H9 (cell line): ENCODE measurements at regions not wholly inside any gene's neighbourhood (a gene's known extent, or its start where the extent isn't known, plus 50 kb on each side); places are given as distances from the start of the nearest gene placed in this dataset.

ENCODE experiments used
- DNase-seq: peaks from one replicate; pipeline ENCODE4 v3.0.0-alpha.2; 2017
- H2AFZ ChIP-seq: one replicate; pipeline ENCODE4 v1.6.1; 2013; ENCODE audit warnings: mild to moderate bottlenecking, low read length, control low read depth, moderate library complexity
- H2AK5ac ChIP-seq: 2 replicates; pipeline ENCODE4 v1.6.1; 2013; ENCODE audit warnings: low read length, control low read depth, mixed read lengths; ENCODE audit not compliant: insufficient read length
- H2BK120ac ChIP-seq: one replicate; pipeline ENCODE4 v1.6.1; 2013; ENCODE audit warnings: low read depth, mild to moderate bottlenecking, low read length, control low read depth, inconsistent platforms; ENCODE audit not compliant: poor library complexity, severe bottlenecking
- H2BK12ac ChIP-seq: 2 replicates; pipeline ENCODE4 v1.6.1; 2013; ENCODE audit warnings: low read length, control low read depth, mixed read lengths, low read depth; ENCODE audit not compliant: insufficient read length
- H2BK15ac ChIP-seq: 2 replicates; pipeline ENCODE4 v1.6.1; 2013; ENCODE audit warnings: low read depth, low read length, control low read depth
- H2BK20ac ChIP-seq: one replicate; pipeline ENCODE4 v1.6.1; 2013; ENCODE audit warnings: low read depth, mild to moderate bottlenecking, low read length, control low read depth, inconsistent platforms; ENCODE audit not compliant: poor library complexity, severe bottlenecking
- H2BK5ac ChIP-seq: 2 replicates; pipeline ENCODE4 v1.6.1; 2013; ENCODE audit warnings: low read length, control low read depth, mixed read lengths; ENCODE audit not compliant: insufficient read length
- H3K14ac ChIP-seq: 2 replicates; pipeline ENCODE4 v1.6.1; 2013; ENCODE audit warnings: low read length, control low read depth; ENCODE audit not compliant: insufficient read depth
- H3K18ac ChIP-seq: 2 replicates; pipeline ENCODE4 v1.6.1; 2013; ENCODE audit warnings: low read depth, mild to moderate bottlenecking, mixed read lengths, low read length, control low read depth; ENCODE audit not compliant: insufficient read length
- H3K23ac ChIP-seq: 2 replicates; pipeline ENCODE4 v1.6.1; 2013; ENCODE audit warnings: low read length, control low read depth, mixed read lengths, low read depth; ENCODE audit not compliant: insufficient read length
- H3K23me2 ChIP-seq: 2 replicates; pipeline ENCODE4 v1.6.1; 2013; ENCODE audit warnings: low read depth, mild to moderate bottlenecking, mixed read lengths, low read length, control low read depth; ENCODE audit not compliant: insufficient read length, poor library complexity, severe bottlenecking
- H3K27ac ChIP-seq: 2 replicates; pipeline ENCODE4 v1.5.1; 2013; ENCODE audit warnings: low read length, control low read depth, mixed read lengths, low read depth; ENCODE audit not compliant: insufficient read length
- H3K27me3 ChIP-seq: 2 replicates; pipeline ENCODE4 v1.6.1; 2013; ENCODE audit warnings: low read length, control low read depth, inconsistent platforms; ENCODE audit not compliant: insufficient read depth
- H3K4ac ChIP-seq: 2 replicates; pipeline ENCODE4 v1.6.1; 2013; ENCODE audit warnings: low read depth, mild to moderate bottlenecking, control low read depth, inconsistent platforms, low read length, moderate library complexity
- H3K4me1 ChIP-seq: 2 replicates; pipeline ENCODE4 v1.6.1; 2013; ENCODE audit warnings: low read length, control low read depth, inconsistent platforms; ENCODE audit not compliant: insufficient read depth
- H3K4me2 ChIP-seq: 2 replicates; pipeline ENCODE4 v1.6.1; 2013; ENCODE audit warnings: low read length, control low read depth, mixed read lengths; ENCODE audit not compliant: insufficient read length, insufficient read depth
- H3K56ac ChIP-seq: 2 replicates; pipeline ENCODE4 v1.6.1; 2013; ENCODE audit warnings: low read depth, mild to moderate bottlenecking, mixed read lengths, low read length, control low read depth; ENCODE audit not compliant: insufficient read length
- H3K79me1 ChIP-seq: 2 replicates; pipeline ENCODE4 v1.6.1; 2013; ENCODE audit warnings: low read depth, mild to moderate bottlenecking, moderate library complexity, low read length, control low read depth, inconsistent platforms; ENCODE audit not compliant: insufficient read depth, poor library complexity, severe bottlenecking
- H3K79me2 ChIP-seq: 2 replicates; pipeline ENCODE4 v1.6.1; 2013; ENCODE audit warnings: low read length, control low read depth, inconsistent platforms; ENCODE audit not compliant: insufficient read depth
- H3K9ac ChIP-seq: 2 replicates; pipeline ENCODE4 v1.6.1; 2013; ENCODE audit warnings: low read length, control low read depth, mixed read lengths; ENCODE audit not compliant: insufficient read length; ENCODE audit errors: extremely low read depth
- H3K9me3 ChIP-seq: one replicate; pipeline ENCODE4 v1.6.1; 2013; ENCODE audit warnings: low read depth, low read length, inconsistent platforms; ENCODE audit not compliant: control insufficient read depth
- H3T11ph ChIP-seq: one replicate; pipeline ENCODE4 v1.6.1; 2013; ENCODE audit warnings: mild to moderate bottlenecking, low read length, control low read depth, inconsistent platforms
- H4K20me1 ChIP-seq: one replicate; pipeline ENCODE4 v1.6.1; 2013; ENCODE audit not compliant: control insufficient read depth, insufficient read length, insufficient read depth
- H4K5ac ChIP-seq: 2 replicates; pipeline ENCODE4 v1.6.1; 2013; ENCODE audit warnings: low read depth, mild to moderate bottlenecking, mixed read lengths, low read length, control low read depth; ENCODE audit not compliant: insufficient read length
- H4K8ac ChIP-seq: replicated peaks from 2 replicates; pipeline ENCODE4 v1.6.1; 2013; ENCODE audit warnings: low read length, control low read depth, mixed read lengths, low read depth; ENCODE audit not compliant: insufficient read length
- H4K91ac ChIP-seq: 2 replicates; pipeline ENCODE4 v1.6.1; 2013; ENCODE audit warnings: low read depth, mild to moderate bottlenecking, moderate library complexity, mixed read lengths, low read length, control low read depth; ENCODE audit not compliant: insufficient read length
- H3K27ac Mint-ChIP-seq, 3 experiments: 2 replicates in 2 of 3; 3 replicates in 1 of 3; pipeline ENCODE4 v1.8.0; 2020 to 2021; ENCODE audit warnings: mixed read lengths in 3 of 3, mild to moderate bottlenecking in 1 of 3, moderate library complexity in 1 of 3
- H3K27me3 Mint-ChIP-seq: 2 replicates; pipeline ENCODE4 v1.8.0; 2021; ENCODE audit warnings: low read depth, mild to moderate bottlenecking, moderate library complexity, mixed read lengths
- H3K36me3 Mint-ChIP-seq, 3 experiments: 2 replicates in 2 of 3; 3 replicates in 1 of 3; pipeline ENCODE4 v1.8.0; 2020 to 2021; ENCODE audit warnings: low read depth in 3 of 3, mixed read lengths in 3 of 3; ENCODE audit not compliant: insufficient read depth in 1 of 3
- H3K4me1 Mint-ChIP-seq, 2 experiments: 2 replicates each; pipeline ENCODE4 v1.8.0; 2020; ENCODE audit warnings: mixed read lengths in 2 of 2
- H3K4me3 Mint-ChIP-seq, 2 experiments: 2 replicates in 1 of 2; 3 replicates in 1 of 2; pipeline ENCODE4 v1.8.0; 2020 to 2021; ENCODE audit warnings: mild to moderate bottlenecking in 2 of 2, mixed read lengths in 2 of 2, moderate library complexity in 1 of 2
- H3K9me3 Mint-ChIP-seq, 2 experiments: 2 replicates in 1 of 2; 3 replicates in 1 of 2; pipeline ENCODE4 v1.8.0; 2020; ENCODE audit warnings: mild to moderate bottlenecking in 2 of 2, mixed read lengths in 2 of 2, moderate library complexity in 1 of 2
- CTCF ChIP-seq: fragments of 200-600 bp; sonication (generic); conservative IDR thresholded peaks from 3 replicates; pipeline ENCODE4 v1.8.0; 2021; ENCODE audit warnings: antibody characterized with exemption, mild to moderate bottlenecking
- WGBS: extraction: QIAGEN DNeasy Blood & Tissue Kit; methylation state at CpG from one replicate; pipeline ENCODE4 v1.1.7; 2013; ENCODE audit warnings: missing lambda C conversion rate, low lambda C conversion rate, mixed read lengths; ENCODE audit not compliant: insufficient read length; ENCODE audit errors: extremely low coverage; 5-methylcytosine and 5-hydroxymethylcytosine counted together

- Histone ChIP-seq H3K4me1 (no peaks in the 10 kb centered on the region), H2BK12ac (no peak overlapping the region), H2BK15ac (no peak overlapping the region), H2AFZ (no peak overlapping the region), H3K27me3 (no peaks in the 10 kb centered on the region), H4K5ac (no peak overlapping the region), H3K27ac (no peak overlapping the region), H2AK5ac (no peak overlapping the region), H3K56ac (no peak overlapping the region), H3K79me2 (no peaks in the 10 kb centered on the region), H3K23me2 (no peaks in the 10 kb centered on the region), H4K91ac (no peak overlapping the region), H3K4ac (no peak overlapping the region), H3K9me3 (no peaks in the 10 kb centered on the region), H3K23ac (no peak overlapping the region), H3T11ph (no peak overlapping the region), H2BK120ac (no peak overlapping the region), H3K9ac (no peak overlapping the region), H3K79me1 (no peaks in the 10 kb centered on the region), H2BK5ac (no peak overlapping the region), H4K8ac (no peak overlapping the region), H4K20me1 (no peaks in the 10 kb centered on the region), H3K18ac (no peak overlapping the region), H3K4me2 (no peak overlapping the region), H3K14ac (no peak overlapping the region), H2BK20ac (no peak overlapping the region)
- Mint-ChIP-seq H3K27me3 (peaks cover 18% of the 10 kb centered on the region), H3K9me3 (peaks cover 0 to 3% of the 10 kb centered on the region in 2 experiments; a peak in 3 of 5 replicates), H3K4me1 (peaks cover 11 to 17% of the 10 kb centered on the region in 2 experiments), H3K36me3 (peaks cover 0 to 4% (median 0%) of the 10 kb centered on the region in 3 experiments; a peak in 3 of 7 replicates), H3K27ac (no peak overlapping the region; a peak in 2 of 7 replicates), H3K4me3 (no peak overlapping the region)
- no CpG with 5 or more reads among the region's 19 CpGs for WGBS
- TF ChIP-seq CTCF: no peak
- no peak for DNase-seq
Measured at GRCh38 chr15:69885173-69885955, 212.4 kb downstream of the TLE3 start.
